AG04450 (cell line): ENCODE measurements at regions not wholly inside any gene's neighbourhood (a gene's known extent, or its start where the extent isn't known, plus 50 kb on each side); places are given as distances from the start of the nearest gene placed in this dataset.

Experiments used
- CTCF ChIA-PET: fragments of 300-600, 350-600 bp; formaldehyde crosslinking; extraction: SDS; loops from one replicate; lab custom pipeline; 2022; ENCODE audit warnings: antibody characterized with exemption, inconsistent platforms; lab: Charles Lee
- POLR2A ChIA-PET: fragments of 350-600 bp; formaldehyde crosslinking; extraction: SDS; loops from one replicate; lab custom pipeline; 2021; ENCODE audit warnings: antibody characterized with exemption, inconsistent platforms; lab: Yijun Ruan, JAX
- DNase-seq: peaks from one replicate; pipeline ENCODE4 v3.0.0-alpha.2; 2011; ENCODE audit warnings: low read depth, low spot score
- H3K27ac ChIP-seq: one replicate; pipeline ENCODE4 v1.5.1; 2012; ENCODE audit warnings: low read depth, low read length, control low read depth
- H3K27me3 ChIP-seq: one replicate; pipeline ENCODE4 v1.6.0; 2012; ENCODE audit warnings: low read length; ENCODE audit not compliant: control insufficient read depth, insufficient read depth
- H3K4me3 ChIP-seq: 2 replicates; pipeline ENCODE4 v1.5.1; 2011; ENCODE audit warnings: mild to moderate bottlenecking, low read depth, low read length, control low read depth
- H3K9me3 ChIP-seq: 2 replicates; pipeline ENCODE4 v1.5.1; 2012; ENCODE audit warnings: low read length; ENCODE audit not compliant: control insufficient read depth, insufficient read depth
- CTCF ChIP-seq: IDR thresholded peaks from 2 replicates; pipeline ENCODE4 v1.5.1; 2011; ENCODE audit warnings: low read depth, low read length, control low read depth, inconsistent platforms

DNA sequence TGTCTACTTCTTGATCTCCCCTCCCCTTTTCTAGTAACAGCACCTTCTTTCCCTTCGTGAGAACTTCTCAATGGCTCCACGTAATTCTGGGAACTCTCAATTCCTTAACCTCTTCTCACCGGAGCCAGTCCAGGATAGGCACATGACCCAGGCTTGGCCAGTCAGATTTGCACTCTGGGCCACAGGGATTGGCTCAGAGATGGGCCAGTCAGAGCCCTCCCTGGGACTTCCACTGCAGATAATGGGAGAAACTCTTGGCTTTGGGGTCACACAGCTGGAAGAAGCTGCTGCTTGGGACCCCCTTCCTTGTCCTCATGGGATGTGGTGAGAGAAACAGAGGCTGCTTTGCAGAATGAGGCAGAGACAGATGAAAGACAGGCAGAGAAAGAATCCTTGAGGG lies 302.3 kb downstream of the PTPRU start:
- Histone ChIP-seq H3K4me3 (no peak overlapping the region), H3K27ac (no peak overlapping the region), H3K27me3 (peaks cover 18% of the 10 kb centered on the region), H3K9me3 (no peaks in the 10 kb centered on the region)
- POLR2A ChIA-PET, result no interaction called here
- CTCF ChIA-PET, result no interaction called here
- no peak for DNase-seq
- TF ChIP-seq CTCF, result no peak

GRCh38 chr1:29532751-29533150 lies 296.4 kb downstream of the PTPRU start:
- no peak for DNase-seq
- Histone ChIP-seq H3K27ac (no peak overlapping the region), H3K27me3 (peaks cover under 1% of the 10 kb centered on the region), H3K4me3 (no peak overlapping the region), H3K9me3 (no peaks in the 10 kb centered on the region; the same call in 1 of the 2 replicates)
- TF ChIP-seq CTCF, result no peak
- POLR2A ChIA-PET, result no interaction called here
- CTCF ChIA-PET, result no interaction called here

DNA sequence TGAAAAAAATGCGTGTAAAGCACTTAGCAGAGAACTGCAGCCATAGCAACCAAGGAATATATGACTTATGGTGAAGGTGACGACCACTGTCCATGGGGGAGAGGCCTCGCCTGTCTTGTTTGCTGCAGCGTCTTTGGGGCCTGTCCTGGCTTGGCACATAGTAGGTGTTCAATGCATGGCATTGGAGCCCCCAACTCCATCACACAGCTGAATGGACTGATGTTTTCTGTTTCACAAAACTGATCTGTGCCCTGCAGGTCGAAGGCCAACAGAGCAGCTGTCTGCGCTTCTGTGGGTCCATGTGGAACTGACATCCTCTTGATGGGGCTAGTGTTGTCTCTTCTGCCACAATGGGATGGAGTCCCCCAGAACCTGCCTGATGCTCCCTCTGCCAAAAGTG lies 296.0 kb downstream of the PTPRU start:
- H3K27me3 ChIP-seq, result no peaks in the 10 kb centered on the region
- no peaks in the 10 kb centered on the region; the same call in 1 of the 2 replicates for H3K9me3 ChIP-seq
- no peak for TF ChIP-seq CTCF
- ChIA-PET CTCF (no interaction called here), POLR2A (no interaction called here)
- no peak overlapping the region for H3K27ac ChIP-seq
- no peak overlapping the region for H3K4me3 ChIP-seq
- DNase-seq, result no peak

- Histone ChIP-seq H3K27ac (no peak overlapping the region), H3K9me3 (no peaks in the 10 kb centered on the region; the same call in 1 of the 2 replicates), H3K27me3 (peaks cover 6% of the 10 kb centered on the region), H3K4me3 (no peak overlapping the region)
- no peak for DNase-seq
- ChIA-PET CTCF (no interaction called here), POLR2A (no interaction called here)
- no peak for TF ChIP-seq CTCF
These were observed 295.3 kb downstream of the PTPRU start for GRCh38 chr1:29531596-29531995.

- H3K4me3 ChIP-seq, result no peak overlapping the region
- ChIA-PET CTCF (interaction anchor here (1.3 kb wide), 1 partner anchor 173 kb away, joined by 3 read pairs; no protein-coding TSS in a partner anchor), POLR2A (no interaction called here)
- no peak for TF ChIP-seq CTCF
- H3K27me3 ChIP-seq, result peaks cover 18% of the 10 kb centered on the region
- DNase-seq, result no peak
- no peak overlapping the region for H3K27ac ChIP-seq
- H3K9me3 ChIP-seq, result no peaks in the 10 kb centered on the region; the same call in 1 of the 2 replicates
These were observed 293.5 kb downstream of the PTPRU start for GRCh38 chr1:29529677-29530278.
